BJ (cell line): ENCODE measurements at regions not wholly inside any gene's neighbourhood (a gene's known extent, or its start where the extent isn't known, plus 50 kb on each side); places are given as distances from the start of the nearest gene placed in this dataset.

Experiments used
- CTCF ChIA-PET: fragments of 350-600 bp; formaldehyde crosslinking; extraction: SDS; loops from one replicate; lab custom pipeline; 2021; ENCODE audit warnings: antibody characterized with exemption, inconsistent platforms; lab: Yijun Ruan, JAX
- POLR2A ChIA-PET: fragments of 300-600 bp; sonication (Branson Sonifier 250); formaldehyde crosslinking; extraction: SDS; loops from one replicate; lab custom pipeline; 2021; ENCODE audit warnings: antibody characterized with exemption; lab: Charles Lee
- DNase-seq: peaks from one replicate; pipeline ENCODE4 v3.0.0-alpha.2; 2011; ENCODE audit warnings: low read depth
- H3K27me3 ChIP-seq: 2 replicates; pipeline ENCODE4 v1.6.0; 2011; ENCODE audit warnings: low read length; ENCODE audit not compliant: control insufficient read depth, insufficient read depth
- H3K36me3 ChIP-seq: 2 replicates; pipeline ENCODE4 v1.5.1; 2011; ENCODE audit warnings: low read length; ENCODE audit not compliant: control insufficient read depth, insufficient read depth
- H3K4me3 ChIP-seq: 2 replicates; pipeline ENCODE4 v1.5.1; 2011; ENCODE audit warnings: low read depth, mild to moderate bottlenecking, control low read depth, low read length
- CTCF ChIP-seq: IDR thresholded peaks from 2 replicates; pipeline ENCODE4 v1.5.1; 2011; ENCODE audit warnings: low read depth, mild to moderate bottlenecking, control low read depth, inconsistent platforms, low read length, moderate library complexity; ENCODE audit not compliant: insufficient read depth

DNA sequence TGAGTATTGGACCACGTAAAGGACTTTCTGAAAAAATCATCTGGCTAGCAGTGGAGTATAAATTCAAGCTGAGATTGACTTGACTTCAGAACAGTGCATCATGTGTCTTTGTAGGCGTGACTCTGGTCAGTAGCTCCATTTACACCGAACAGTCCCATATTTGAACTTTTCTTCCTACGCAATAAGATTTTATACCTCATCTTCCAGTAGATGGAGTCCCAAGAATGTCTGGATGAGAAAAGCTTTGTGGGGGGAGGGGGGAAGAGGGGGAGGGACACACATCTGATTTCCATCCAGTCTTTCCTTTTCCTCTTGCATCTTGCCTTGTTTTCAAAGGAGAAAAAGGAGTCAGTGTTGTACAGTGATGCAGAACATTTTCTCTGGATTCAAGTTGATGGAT, 241.0 kb downstream of the EMP1 start:
- Histone ChIP-seq H3K4me3 (no peak overlapping the region), H3K27me3 (no peaks in the 10 kb centered on the region), H3K36me3 (no peaks in the 10 kb centered on the region)
- POLR2A ChIA-PET, result no interaction called here
- no peak for DNase-seq
- CTCF ChIA-PET, result interaction anchor here (1.5 kb wide), 1 partner anchor 9 kb away, joined by 6 read pairs; no protein-coding TSS in a partner anchor
- TF ChIP-seq CTCF, result no peak

DNA sequence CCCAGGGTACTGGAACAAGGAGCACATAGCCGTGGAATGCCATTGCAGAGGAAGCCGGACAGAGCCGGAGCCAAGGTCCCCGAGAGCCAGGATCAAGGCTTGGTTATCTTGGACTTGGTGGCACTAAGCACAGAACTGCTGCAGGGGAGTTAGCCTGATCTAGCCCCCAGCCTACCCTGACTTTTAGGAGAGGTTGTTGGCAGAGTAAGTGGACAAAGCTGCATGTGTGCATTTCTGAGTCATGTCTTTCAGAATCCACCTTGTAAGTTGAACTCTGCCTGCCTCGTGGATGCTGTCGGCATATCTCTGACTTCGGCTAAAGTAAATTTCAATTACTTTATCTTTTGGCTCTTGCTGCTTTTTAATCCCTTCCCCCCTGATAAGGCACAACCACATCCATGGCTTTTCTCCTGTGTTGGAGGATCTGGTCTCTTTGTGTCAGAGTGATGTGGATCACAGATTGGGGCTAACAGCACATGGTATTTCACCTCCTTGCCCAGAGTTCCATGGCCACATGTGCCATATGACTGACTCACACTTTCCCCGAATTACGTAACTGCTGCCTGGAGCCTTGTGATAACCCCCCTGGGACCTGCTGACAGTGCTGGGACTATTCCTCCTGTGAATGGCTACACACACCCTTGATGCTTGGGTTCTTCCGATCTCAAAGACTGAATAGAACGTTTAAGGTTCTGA, 240.3 kb downstream of the EMP1 start:
- no peak for TF ChIP-seq CTCF
- Histone ChIP-seq H3K27me3 (no peaks in the 10 kb centered on the region), H3K36me3 (no peaks in the 10 kb centered on the region), H3K4me3 (no peak overlapping the region)
- no peak for DNase-seq
- POLR2A ChIA-PET, result no interaction called here
- CTCF ChIA-PET, result no interaction called here

GRCh38 chr12:13436182-13436581, 239.7 kb downstream of the EMP1 start:
- H3K36me3 ChIP-seq, result no peaks in the 10 kb centered on the region
- no peak for DNase-seq
- H3K27me3 ChIP-seq, result no peaks in the 10 kb centered on the region
- CTCF ChIA-PET, result interaction anchor here (0.6 kb wide), 1 partner anchor 144 kb away, joined by 3 read pairs; no protein-coding TSS in a partner anchor
- TF ChIP-seq CTCF, result no peak
- no peak overlapping the region for H3K4me3 ChIP-seq
- POLR2A ChIA-PET, result no interaction called here

DNA sequence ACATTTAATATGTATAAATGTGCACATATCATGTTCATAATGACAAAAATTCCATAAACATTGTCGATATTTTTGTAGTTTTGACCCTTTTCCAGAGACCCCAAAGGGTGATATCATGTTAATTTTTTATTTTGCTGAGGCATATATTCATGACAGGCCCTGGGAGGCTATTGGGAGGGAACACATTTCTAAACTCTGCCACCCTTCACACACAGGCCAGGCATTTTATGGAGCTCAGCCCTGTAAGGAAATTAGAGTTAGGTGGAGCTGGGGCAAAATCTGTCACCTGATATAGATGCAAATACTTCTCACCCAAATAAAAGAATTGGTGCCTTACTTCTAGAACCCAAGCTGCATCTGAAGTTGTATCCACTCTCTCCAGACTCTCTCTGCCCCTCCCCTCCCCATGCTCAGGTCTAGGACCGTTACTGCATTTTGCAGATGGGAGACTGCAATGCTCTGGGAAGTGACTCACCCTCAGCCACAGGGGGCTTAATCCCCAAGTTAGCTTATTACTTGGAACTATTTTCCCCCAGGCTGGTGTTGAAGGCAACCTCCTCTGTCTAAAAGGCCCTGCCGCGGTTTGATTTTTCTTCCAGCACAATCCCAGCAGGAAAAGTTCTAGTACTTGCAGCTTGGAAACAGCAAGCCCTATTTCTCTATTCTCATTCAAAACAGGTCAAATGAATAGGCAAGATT, 238.9 kb downstream of the EMP1 start:
- Histone ChIP-seq H3K27me3 (no peaks in the 10 kb centered on the region), H3K4me3 (no peak overlapping the region), H3K36me3 (no peaks in the 10 kb centered on the region)
- POLR2A ChIA-PET, result no interaction called here
- CTCF ChIA-PET, result no interaction called here
- no peak for DNase-seq
- no peak for TF ChIP-seq CTCF

DNA sequence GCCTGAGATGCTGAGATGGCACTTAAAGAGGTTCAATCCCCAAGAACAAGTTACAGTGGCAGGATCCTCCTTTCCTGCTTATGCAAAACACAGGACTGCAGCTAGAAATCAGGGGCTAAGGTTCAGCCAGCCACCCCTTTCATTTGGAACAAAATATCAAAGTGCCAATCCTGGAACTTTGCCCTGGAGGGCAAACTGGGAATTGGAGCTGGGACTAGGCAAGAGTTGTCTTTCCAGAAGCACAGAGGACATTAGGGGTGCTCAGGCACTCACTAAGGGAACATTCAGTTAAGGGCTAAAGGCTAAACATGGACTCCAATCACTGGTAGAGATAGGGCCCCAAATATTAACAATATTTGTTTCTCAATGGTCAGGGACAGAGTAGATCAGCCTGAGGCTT, 237.2 kb downstream of the EMP1 start:
- Histone ChIP-seq H3K4me3 (no peak overlapping the region), H3K27me3 (no peaks in the 10 kb centered on the region), H3K36me3 (no peaks in the 10 kb centered on the region)
- no peak for TF ChIP-seq CTCF
- ChIA-PET POLR2A (no interaction called here), CTCF (interaction anchor here (0.6 kb wide), 1 partner anchor 48 kb away, joined by 3 read pairs; no protein-coding TSS in a partner anchor)
- no peak for DNase-seq
